SK-N-SH (cell line): ENCODE measurements at regions not wholly inside any gene's neighbourhood (a gene's known extent, or its start where the extent isn't known, plus 50 kb on each side); places are given as distances from the start of the nearest gene placed in this dataset.

Source experiments
- CTCF ChIP-seq: fragments of 200-600 bp; sonication (generic); IDR thresholded peaks from 2 replicates; pipeline ENCODE4 v1.6.1; 2017; ENCODE audit warnings: antibody characterized with exemption, mild to moderate bottlenecking, moderate library complexity
- EZH2phosphoT487 ChIP-seq: fragments of 200-600 bp; sonication (generic); IDR thresholded peaks from 2 replicates; pipeline ENCODE4 v1.6.1; 2017; ENCODE audit warnings: low read depth, mixed run types, mild to moderate bottlenecking, antibody characterized with exemption, moderate library complexity, borderline replicate concordance
- JUND ChIP-seq: IDR thresholded peaks from 2 replicates; pipeline ENCODE4 v1.4.0; 2012
- POLR2AphosphoS5 ChIP-seq: IDR thresholded peaks from 2 replicates; pipeline ENCODE4 v1.6.1; 2012; ENCODE audit warnings: low read depth, low read length
- TF ChIP-seq, protein P1 (sequence below): fragments of 150-350 bp; IDR thresholded peaks from 2 replicates; pipeline ENCODE4 v1.6.1; 2017; ENCODE audit warnings: antibody characterized with exemption, low read length, low read depth, borderline replicate concordance
- TF ChIP-seq, protein P2 (sequence below): IDR thresholded peaks from 2 replicates; pipeline ENCODE4 v1.4.0; 2012; ENCODE audit warnings: low read depth
- TF ChIP-seq, protein P3 (sequence below): IDR thresholded peaks from 2 replicates; pipeline ENCODE4 v1.6.1; 2012; ENCODE audit warnings: mild to moderate bottlenecking, low read depth, low read length, moderate library complexity

GRCh38 chr4:110372485-110372884 lies 103.5 kb upstream of the ENPEP start:
- TF ChIP-seq CTCF, result no peak
- TF ChIP-seq EZH2phosphoT487, result no peak
- TF ChIP-seq, protein P1, sequence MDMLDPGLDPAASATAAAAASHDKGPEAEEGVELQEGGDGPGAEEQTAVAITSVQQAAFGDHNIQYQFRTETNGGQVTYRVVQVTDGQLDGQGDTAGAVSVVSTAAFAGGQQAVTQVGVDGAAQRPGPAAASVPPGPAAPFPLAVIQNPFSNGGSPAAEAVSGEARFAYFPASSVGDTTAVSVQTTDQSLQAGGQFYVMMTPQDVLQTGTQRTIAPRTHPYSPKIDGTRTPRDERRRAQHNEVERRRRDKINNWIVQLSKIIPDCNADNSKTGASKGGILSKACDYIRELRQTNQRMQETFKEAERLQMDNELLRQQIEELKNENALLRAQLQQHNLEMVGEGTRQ, result no peak
- TF ChIP-seq, protein P2, sequence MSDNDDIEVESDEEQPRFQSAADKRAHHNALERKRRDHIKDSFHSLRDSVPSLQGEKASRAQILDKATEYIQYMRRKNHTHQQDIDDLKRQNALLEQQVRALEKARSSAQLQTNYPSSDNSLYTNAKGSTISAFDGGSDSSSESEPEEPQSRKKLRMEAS, result no peak
- TF ChIP-seq, protein P3, sequence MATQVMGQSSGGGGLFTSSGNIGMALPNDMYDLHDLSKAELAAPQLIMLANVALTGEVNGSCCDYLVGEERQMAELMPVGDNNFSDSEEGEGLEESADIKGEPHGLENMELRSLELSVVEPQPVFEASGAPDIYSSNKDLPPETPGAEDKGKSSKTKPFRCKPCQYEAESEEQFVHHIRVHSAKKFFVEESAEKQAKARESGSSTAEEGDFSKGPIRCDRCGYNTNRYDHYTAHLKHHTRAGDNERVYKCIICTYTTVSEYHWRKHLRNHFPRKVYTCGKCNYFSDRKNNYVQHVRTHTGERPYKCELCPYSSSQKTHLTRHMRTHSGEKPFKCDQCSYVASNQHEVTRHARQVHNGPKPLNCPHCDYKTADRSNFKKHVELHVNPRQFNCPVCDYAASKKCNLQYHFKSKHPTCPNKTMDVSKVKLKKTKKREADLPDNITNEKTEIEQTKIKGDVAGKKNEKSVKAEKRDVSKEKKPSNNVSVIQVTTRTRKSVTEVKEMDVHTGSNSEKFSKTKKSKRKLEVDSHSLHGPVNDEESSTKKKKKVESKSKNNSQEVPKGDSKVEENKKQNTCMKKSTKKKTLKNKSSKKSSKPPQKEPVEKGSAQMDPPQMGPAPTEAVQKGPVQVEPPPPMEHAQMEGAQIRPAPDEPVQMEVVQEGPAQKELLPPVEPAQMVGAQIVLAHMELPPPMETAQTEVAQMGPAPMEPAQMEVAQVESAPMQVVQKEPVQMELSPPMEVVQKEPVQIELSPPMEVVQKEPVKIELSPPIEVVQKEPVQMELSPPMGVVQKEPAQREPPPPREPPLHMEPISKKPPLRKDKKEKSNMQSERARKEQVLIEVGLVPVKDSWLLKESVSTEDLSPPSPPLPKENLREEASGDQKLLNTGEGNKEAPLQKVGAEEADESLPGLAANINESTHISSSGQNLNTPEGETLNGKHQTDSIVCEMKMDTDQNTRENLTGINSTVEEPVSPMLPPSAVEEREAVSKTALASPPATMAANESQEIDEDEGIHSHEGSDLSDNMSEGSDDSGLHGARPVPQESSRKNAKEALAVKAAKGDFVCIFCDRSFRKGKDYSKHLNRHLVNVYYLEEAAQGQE, result no peak
- TF ChIP-seq JUND, result no peak
- no peak for TF ChIP-seq POLR2AphosphoS5
